Liver (tissue), 3 donors: ENCODE measurements at regions not wholly inside any gene's neighbourhood (a gene's known extent, or its start where the extent isn't known, plus 50 kb on each side); places are given as distances from the start of the nearest gene placed in this dataset.

Source experiments
- GABPA ChIP-seq, 2 donors: IDR thresholded peaks in 1 of 2; conservative IDR thresholded peaks in 1 of 2; 2 replicates each; pipeline ENCODE4 v1.6.1; 2016; ENCODE audit warnings: antibody characterized with exemption in 2 of 2, mild to moderate bottlenecking in 1 of 2, moderate library complexity in 1 of 2
- TF ChIP-seq, protein P1 (sequence below): fragments of 150-350 bp; IDR thresholded peaks from 2 replicates; pipeline ENCODE4 v1.5.1; 2017; ENCODE audit warnings: improper control_type of control experiment, low read depth, low read length; ENCODE audit not compliant: missing input control
- TF ChIP-seq, protein P2 (sequence below): IDR thresholded peaks from 2 replicates; pipeline ENCODE4 v1.6.1; 2016; ENCODE audit warnings: antibody characterized with exemption
- TF ChIP-seq, protein P3 (sequence below): IDR thresholded peaks from 2 replicates; pipeline ENCODE4 v1.6.1; 2016; ENCODE audit warnings: antibody characterized with exemption, mild to moderate bottlenecking
- donor health status: healthy.
- donor health status: healthy.

DNA sequence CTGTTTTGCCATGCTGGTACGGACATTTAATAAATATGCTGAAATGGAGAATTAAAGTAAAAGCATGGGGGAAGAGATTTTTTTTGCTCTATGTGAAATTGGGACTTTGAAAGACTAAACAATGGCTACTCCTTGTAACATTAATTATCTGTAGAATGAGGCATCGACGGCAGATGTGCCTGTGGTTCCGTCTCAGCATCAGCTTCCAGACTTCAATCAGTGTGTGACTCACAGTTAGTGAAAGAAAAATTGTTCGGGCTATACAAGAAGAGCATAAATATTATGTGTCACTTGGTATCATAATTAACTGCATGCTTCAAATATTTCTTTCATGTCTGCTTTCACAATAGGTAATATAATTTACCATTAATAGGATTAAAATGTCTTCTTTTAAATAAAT lies 117.0 kb upstream of the SMIM21 start:
- TF ChIP-seq, protein P1, sequence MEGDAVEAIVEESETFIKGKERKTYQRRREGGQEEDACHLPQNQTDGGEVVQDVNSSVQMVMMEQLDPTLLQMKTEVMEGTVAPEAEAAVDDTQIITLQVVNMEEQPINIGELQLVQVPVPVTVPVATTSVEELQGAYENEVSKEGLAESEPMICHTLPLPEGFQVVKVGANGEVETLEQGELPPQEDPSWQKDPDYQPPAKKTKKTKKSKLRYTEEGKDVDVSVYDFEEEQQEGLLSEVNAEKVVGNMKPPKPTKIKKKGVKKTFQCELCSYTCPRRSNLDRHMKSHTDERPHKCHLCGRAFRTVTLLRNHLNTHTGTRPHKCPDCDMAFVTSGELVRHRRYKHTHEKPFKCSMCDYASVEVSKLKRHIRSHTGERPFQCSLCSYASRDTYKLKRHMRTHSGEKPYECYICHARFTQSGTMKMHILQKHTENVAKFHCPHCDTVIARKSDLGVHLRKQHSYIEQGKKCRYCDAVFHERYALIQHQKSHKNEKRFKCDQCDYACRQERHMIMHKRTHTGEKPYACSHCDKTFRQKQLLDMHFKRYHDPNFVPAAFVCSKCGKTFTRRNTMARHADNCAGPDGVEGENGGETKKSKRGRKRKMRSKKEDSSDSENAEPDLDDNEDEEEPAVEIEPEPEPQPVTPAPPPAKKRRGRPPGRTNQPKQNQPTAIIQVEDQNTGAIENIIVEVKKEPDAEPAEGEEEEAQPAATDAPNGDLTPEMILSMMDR, result no peak
- TF ChIP-seq, protein P2, sequence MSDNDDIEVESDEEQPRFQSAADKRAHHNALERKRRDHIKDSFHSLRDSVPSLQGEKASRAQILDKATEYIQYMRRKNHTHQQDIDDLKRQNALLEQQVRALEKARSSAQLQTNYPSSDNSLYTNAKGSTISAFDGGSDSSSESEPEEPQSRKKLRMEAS, result no peak
- no peak for TF ChIP-seq GABPA (IDR thresholded peaks at IDR 0.05 in 1 of 2, conservative IDR thresholded peaks at IDR 0.05 in 1 of 2)
- TF ChIP-seq, protein P3, sequence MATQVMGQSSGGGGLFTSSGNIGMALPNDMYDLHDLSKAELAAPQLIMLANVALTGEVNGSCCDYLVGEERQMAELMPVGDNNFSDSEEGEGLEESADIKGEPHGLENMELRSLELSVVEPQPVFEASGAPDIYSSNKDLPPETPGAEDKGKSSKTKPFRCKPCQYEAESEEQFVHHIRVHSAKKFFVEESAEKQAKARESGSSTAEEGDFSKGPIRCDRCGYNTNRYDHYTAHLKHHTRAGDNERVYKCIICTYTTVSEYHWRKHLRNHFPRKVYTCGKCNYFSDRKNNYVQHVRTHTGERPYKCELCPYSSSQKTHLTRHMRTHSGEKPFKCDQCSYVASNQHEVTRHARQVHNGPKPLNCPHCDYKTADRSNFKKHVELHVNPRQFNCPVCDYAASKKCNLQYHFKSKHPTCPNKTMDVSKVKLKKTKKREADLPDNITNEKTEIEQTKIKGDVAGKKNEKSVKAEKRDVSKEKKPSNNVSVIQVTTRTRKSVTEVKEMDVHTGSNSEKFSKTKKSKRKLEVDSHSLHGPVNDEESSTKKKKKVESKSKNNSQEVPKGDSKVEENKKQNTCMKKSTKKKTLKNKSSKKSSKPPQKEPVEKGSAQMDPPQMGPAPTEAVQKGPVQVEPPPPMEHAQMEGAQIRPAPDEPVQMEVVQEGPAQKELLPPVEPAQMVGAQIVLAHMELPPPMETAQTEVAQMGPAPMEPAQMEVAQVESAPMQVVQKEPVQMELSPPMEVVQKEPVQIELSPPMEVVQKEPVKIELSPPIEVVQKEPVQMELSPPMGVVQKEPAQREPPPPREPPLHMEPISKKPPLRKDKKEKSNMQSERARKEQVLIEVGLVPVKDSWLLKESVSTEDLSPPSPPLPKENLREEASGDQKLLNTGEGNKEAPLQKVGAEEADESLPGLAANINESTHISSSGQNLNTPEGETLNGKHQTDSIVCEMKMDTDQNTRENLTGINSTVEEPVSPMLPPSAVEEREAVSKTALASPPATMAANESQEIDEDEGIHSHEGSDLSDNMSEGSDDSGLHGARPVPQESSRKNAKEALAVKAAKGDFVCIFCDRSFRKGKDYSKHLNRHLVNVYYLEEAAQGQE, result no peak
